SK-N-SH (cell line): ENCODE measurements at regions not wholly inside any gene's neighbourhood (a gene's known extent, or its start where the extent isn't known, plus 50 kb on each side); places are given as distances from the start of the nearest gene placed in this dataset.

ENCODE experiments used
- CTCF ChIA-PET: fragments of 300-600, 350-600 bp; formaldehyde crosslinking; extraction: SDS; loops from one replicate; lab custom pipeline; 2021; lab: Yijun Ruan, JAX
- POLR2A ChIA-PET: fragments of 350-600 bp; sonication (Branson Sonifier 250); formaldehyde crosslinking; extraction: SDS; loops from one replicate; lab custom pipeline; 2020; ENCODE audit warnings: antibody characterized with exemption, inconsistent platforms; lab: Yijun Ruan, JAX
- DNase-seq: peaks from one replicate; pipeline ENCODE4 v3.0.0; 2012
- H2AFZ ChIP-seq: fragments of 200-600 bp; sonication (generic); 2 replicates; pipeline ENCODE4 v1.8.1; 2016; ENCODE audit warnings: antibody characterized with exemption, mild to moderate bottlenecking, low read depth
- H3F3A ChIP-seq: fragments of 200-600 bp; sonication (generic); replicated peaks from 2 replicates; pipeline ENCODE3; 2016; ENCODE audit warnings: antibody characterized with exemption, mild to moderate bottlenecking; ENCODE audit not compliant: insufficient read depth
- H3K27ac ChIP-seq, 2 experiments: fragments of 200-500 bp in 1 of 2; fragments of 200-600 bp in 1 of 2; sonication (Bioruptor generic) in 1 of 2; sonication (generic), shearing (Covaris generic) in 1 of 2; 2 replicates each; pipeline versions ENCODE4 v1.5.1 to v1.6.1; 2014 to 2016; ENCODE audit warnings: low read depth in 2 of 2, inconsistent platforms in 1 of 2, low read length in 1 of 2, mild to moderate bottlenecking in 1 of 2, mixed read lengths in 1 of 2
- H3K27me3 ChIP-seq: fragments of 200-600 bp; sonication (generic), shearing (Covaris generic); 2 replicates; pipeline ENCODE4 v1.6.1; 2016; ENCODE audit warnings: mixed run types; ENCODE audit not compliant: insufficient read depth
- H3K36me3 ChIP-seq, 2 experiments: fragments of 200-500 bp in 1 of 2; fragments of 200-600 bp in 1 of 2; sonication (Bioruptor generic) in 1 of 2; sonication (generic) in 1 of 2; replicated peaks in 1 of 2; 2 replicates each; pipeline versions ENCODE3 to v1.5.1; 2014 to 2016; ENCODE audit warnings: low read length in 1 of 2, mild to moderate bottlenecking in 1 of 2; ENCODE audit not compliant: insufficient read depth in 2 of 2, control insufficient read depth in 1 of 2
- H3K4me1 ChIP-seq, 2 experiments: fragments of 200-500 bp in 1 of 2; fragments of 200-600 bp in 1 of 2; sonication (Bioruptor generic) in 1 of 2; sonication (generic), shearing (Covaris generic) in 1 of 2; 2 replicates each; pipeline versions ENCODE4 v1.5.1 to v1.6.1; 2014 to 2016; ENCODE audit warnings: low read depth in 1 of 2, low read length in 1 of 2, mixed run types in 1 of 2; ENCODE audit not compliant: insufficient read depth in 2 of 2, control insufficient read depth in 1 of 2
- H3K4me2 ChIP-seq: fragments of 200-600 bp; sonication (generic), shearing (Covaris generic); 2 replicates; pipeline ENCODE4 v1.6.1; 2017; ENCODE audit warnings: mixed run types
- H3K4me3 ChIP-seq, 2 experiments: fragments of 200-500 bp in 1 of 2; fragments of 200-600 bp in 1 of 2; sonication (Bioruptor generic) in 1 of 2; sonication (generic), shearing (Covaris generic) in 1 of 2; 2 replicates each; pipeline versions ENCODE4 v1.5.1 to v1.8.1; 2014 to 2016; ENCODE audit warnings: low read depth in 2 of 2, inconsistent platforms in 1 of 2, low read length in 1 of 2, mild to moderate bottlenecking in 1 of 2, mixed read lengths in 1 of 2, moderate library complexity in 1 of 2
- H3K79me2 ChIP-seq: fragments of 200-600 bp; sonication (generic); 2 replicates; pipeline ENCODE4 v1.8.1; 2017; ENCODE audit warnings: mild to moderate bottlenecking; ENCODE audit not compliant: insufficient read depth
- H3K9ac ChIP-seq: fragments of 200-600 bp; sonication (generic); 2 replicates; pipeline ENCODE4 v1.6.1; 2017; ENCODE audit warnings: mixed run types
- H3K9me2 ChIP-seq: fragments of 200-600 bp; sonication (generic); 2 replicates; pipeline ENCODE4 v1.6.1; 2017; ENCODE audit warnings: mixed run types
- H3K9me3 ChIP-seq: fragments of 200-600 bp; sonication (generic); 2 replicates; pipeline ENCODE4 v1.6.1; 2017; ENCODE audit warnings: mixed run types, mild to moderate bottlenecking, moderate library complexity
- H4K20me1 ChIP-seq: fragments of 200-600 bp; sonication (generic); 2 replicates; pipeline ENCODE4 v1.6.1; 2017; ENCODE audit warnings: mild to moderate bottlenecking, mixed run types; ENCODE audit not compliant: insufficient read depth
- CHD2 ChIP-seq: fragments of 150-350 bp; IDR thresholded peaks from 2 replicates; pipeline ENCODE4 v1.6.1; 2018; ENCODE audit warnings: low read length; ENCODE audit not compliant: partially characterized antibody
- ELF1 ChIP-seq: IDR thresholded peaks from 2 replicates; pipeline ENCODE4 v1.4.0; 2012
- EP300 ChIP-seq, 2 experiments: IDR thresholded peaks; 2 replicates each; pipeline versions ENCODE4 v1.4.0 to v1.6.1; 2012; ENCODE audit warnings: borderline replicate concordance in 1 of 2, low read depth in 1 of 2, low read length in 1 of 2
- FOSL2 ChIP-seq: IDR thresholded peaks from 2 replicates; pipeline ENCODE4 v1.4.0; 2012; ENCODE audit warnings: low read depth, mild to moderate bottlenecking, moderate library complexity, borderline replicate concordance
- FOXJ3 ChIP-seq: sonication (generic); formaldehyde crosslinking; IDR thresholded peaks from 2 replicates; pipeline ENCODE4 v1.5.1; 2020; ENCODE audit warnings: mild to moderate bottlenecking, missing genetic modification reagents
- GATA2 ChIP-seq: sonication (generic); formaldehyde crosslinking; IDR thresholded peaks from 2 replicates; pipeline ENCODE4 v1.5.0; 2020; ENCODE audit warnings: mild to moderate bottlenecking, missing genetic modification reagents
- JUND ChIP-seq: IDR thresholded peaks from 2 replicates; pipeline ENCODE4 v1.4.0; 2012
- MAX ChIP-seq: IDR thresholded peaks from 2 replicates; pipeline ENCODE4 v1.4.0; 2012; ENCODE audit warnings: low read depth
- MEF2A ChIP-seq: IDR thresholded peaks from 2 replicates; pipeline ENCODE4 v1.4.0; 2012; ENCODE audit warnings: low read depth, borderline replicate concordance
- NFIC ChIP-seq: IDR thresholded peaks from 2 replicates; pipeline ENCODE4 v1.4.0; 2012; ENCODE audit warnings: borderline replicate concordance
- NRF1 ChIP-seq: IDR thresholded peaks from 2 replicates; pipeline ENCODE4 v1.6.1; 2012; ENCODE audit warnings: low read depth, mild to moderate bottlenecking, low read length
- PBX3 ChIP-seq: IDR thresholded peaks from 2 replicates; pipeline ENCODE4; 2012
- POLR2AphosphoS5 ChIP-seq: IDR thresholded peaks from 2 replicates; pipeline ENCODE4 v1.6.1; 2012; ENCODE audit warnings: low read depth, low read length
- RCOR1 ChIP-seq: fragments of 150-350 bp; IDR thresholded peaks from 2 replicates; pipeline ENCODE4 v1.6.1; 2017; ENCODE audit warnings: antibody characterized with exemption, low read length
- RFX5 ChIP-seq: IDR thresholded peaks from 2 replicates; pipeline ENCODE4 v1.6.1; 2012; ENCODE audit warnings: mild to moderate bottlenecking, improper control_type of control experiment, low read length
- RXRA ChIP-seq: IDR thresholded peaks from 2 replicates; pipeline ENCODE4 v1.4.0; 2012; ENCODE audit warnings: low read depth, mild to moderate bottlenecking, borderline replicate concordance
- SIN3A ChIP-seq: IDR thresholded peaks from 2 replicates; pipeline ENCODE4 v1.6.1; 2012; ENCODE audit warnings: low read depth, mild to moderate bottlenecking, low read length, moderate library complexity, borderline replicate concordance
- TCF12 ChIP-seq: IDR thresholded peaks from 2 replicates; pipeline ENCODE4 v1.4.0; 2012
- TEAD4 ChIP-seq: IDR thresholded peaks from 2 replicates; pipeline ENCODE4 v1.4.0; 2012; ENCODE audit warnings: mild to moderate bottlenecking, borderline replicate concordance; ENCODE audit not compliant: insufficient read depth
- USF2 ChIP-seq: fragments of 150-350 bp; IDR thresholded peaks from 2 replicates; pipeline ENCODE4 v1.6.1; 2017; ENCODE audit warnings: antibody characterized with exemption, low read length, low read depth, borderline replicate concordance
- YY1 ChIP-seq: IDR thresholded peaks from 2 replicates; pipeline ENCODE4 v1.4.0; 2012; ENCODE audit warnings: low read depth, mild to moderate bottlenecking
- TF ChIP-seq, protein P1 (sequence below): IDR thresholded peaks from 2 replicates; pipeline ENCODE4 v1.4.0; 2012; ENCODE audit warnings: low read depth, borderline replicate concordance

DNA sequence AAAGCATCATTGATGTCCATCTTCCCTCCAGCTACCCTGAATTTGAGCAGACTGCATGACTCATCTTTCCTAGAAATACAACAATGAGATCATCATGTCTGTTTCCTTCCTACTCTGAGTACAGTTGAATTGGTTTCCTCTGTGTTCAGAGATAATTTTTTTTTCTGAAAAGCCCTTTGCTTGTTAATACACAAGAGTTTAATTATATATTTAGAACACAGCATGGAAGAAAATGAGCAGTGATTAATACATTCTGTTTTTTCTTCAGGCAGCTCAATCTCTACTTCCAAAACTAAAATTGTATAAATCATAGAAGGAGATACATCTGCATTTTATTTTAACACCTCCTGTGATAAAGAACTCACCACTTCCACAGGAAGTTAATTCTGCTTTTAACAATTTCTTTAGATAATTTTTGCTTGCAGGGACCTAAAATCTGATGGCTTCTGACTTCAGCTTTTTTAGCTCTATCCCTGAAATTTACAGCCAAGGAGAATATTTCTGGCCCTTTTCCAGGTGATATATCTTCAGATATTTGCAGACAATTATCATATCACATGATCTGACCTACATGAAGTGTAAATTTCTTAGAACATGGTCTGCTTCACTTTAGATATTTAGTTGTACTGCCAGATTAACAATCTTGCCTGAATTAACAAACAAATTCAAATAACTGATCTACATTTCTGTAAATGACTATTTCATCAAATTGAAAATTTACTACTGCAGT, 249.0 kb downstream of the TRIB2 start:
- H3K4me2 ChIP-seq: peak overlapping the region; percentile 15; the same call in 1 of the 2 replicates
- H3F3A ChIP-seq: no peaks in the 10 kb centered on the region
- H3K27ac ChIP-seq: peak overlapping the region; percentile 33 to 98; a peak in 3 of 4 replicates
- no peak overlapping the region for H3K9ac ChIP-seq
- peaks cover 7 to 31% of the 10 kb centered on the region in 2 experiments for H3K4me1 ChIP-seq
- H3K27me3 ChIP-seq: no peaks in the 10 kb centered on the region
- ChIA-PET POLR2A (interaction anchor here (1.0 kb wide), 1 partner anchor 17 kb away, joined by 5 read pairs; no protein-coding TSS in a partner anchor), CTCF (interaction anchor here (1.0 to 4.5 kb wide), 6 partner anchors 8 to 245 kb away, joined by 3 to 24 read pairs (median 5); no protein-coding TSS in a partner anchor)
- no peaks in the 10 kb centered on the region for H4K20me1 ChIP-seq
- no peaks in the 10 kb centered on the region for H3K9me2 ChIP-seq
- peak; percentile 95 for TF ChIP-seq TCF12
- TF ChIP-seq MEF2A: peak; percentile 59; the same call in 1 of the 2 replicates
- TF ChIP-seq SIN3A: no peak
- no peak for TF ChIP-seq YY1
- TF ChIP-seq FOXJ3 (CRISPR knock-in tag): 0 out of 2 replicates have a peak, but pooled peaks have one; percentile 13
- peak; percentile 28; the same call in 1 of the 2 replicates for TF ChIP-seq RFX5
- TF ChIP-seq, protein P1, sequence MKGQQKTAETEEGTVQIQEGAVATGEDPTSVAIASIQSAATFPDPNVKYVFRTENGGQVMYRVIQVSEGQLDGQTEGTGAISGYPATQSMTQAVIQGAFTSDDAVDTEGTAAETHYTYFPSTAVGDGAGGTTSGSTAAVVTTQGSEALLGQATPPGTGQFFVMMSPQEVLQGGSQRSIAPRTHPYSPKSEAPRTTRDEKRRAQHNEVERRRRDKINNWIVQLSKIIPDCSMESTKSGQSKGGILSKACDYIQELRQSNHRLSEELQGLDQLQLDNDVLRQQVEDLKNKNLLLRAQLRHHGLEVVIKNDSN: no peak
- TF ChIP-seq RCOR1: peak; percentile 59
- peak; percentile 97 for TF ChIP-seq FOSL2
- peak; percentile 67; the same call in 1 of the 2 replicates for TF ChIP-seq RXRA
- TF ChIP-seq NRF1: no peak
- no peak for TF ChIP-seq USF2
- peak; percentile 85 for TF ChIP-seq PBX3
- TF ChIP-seq GATA2 (CRISPR knock-in tag): 0 out of 2 replicates have a peak, but pooled peaks have one; percentile 16
- TF ChIP-seq TEAD4: 0 out of 2 replicates have a peak, but pooled peaks have one; percentile 29
- peak; percentile 84 to 85 for TF ChIP-seq EP300 (IDR thresholded peaks at IDR 0.05; ENCODE audit: borderline replicate concordance in 1 of 2, low read depth in 1 of 2, low read length in 1 of 2)
- peak; percentile 98 for TF ChIP-seq JUND
- TF ChIP-seq MAX: peak; percentile 35; the same call in 1 of the 2 replicates
- TF ChIP-seq CHD2: no peak
- peak; percentile 59 for TF ChIP-seq NFIC
- TF ChIP-seq POLR2AphosphoS5: peak; percentile 85
- TF ChIP-seq ELF1: peak; percentile 28; the same call in 1 of the 2 replicates
- no peak overlapping the region for H2AFZ ChIP-seq
- H3K36me3 ChIP-seq: no peaks in the 10 kb centered on the region
- no peak overlapping the region for H3K4me3 ChIP-seq
- DNase-seq: peak; percentile 55
- no peaks in the 10 kb centered on the region for H3K9me3 ChIP-seq
- H3K79me2 ChIP-seq: no peaks in the 10 kb centered on the region
